ENCODE measurements at regions not wholly inside any gene's neighbourhood (a gene's known extent, or its start where the extent isn't known, plus 50 kb on each side); places are given as distances from the start of the nearest gene placed in this dataset.

DNA sequence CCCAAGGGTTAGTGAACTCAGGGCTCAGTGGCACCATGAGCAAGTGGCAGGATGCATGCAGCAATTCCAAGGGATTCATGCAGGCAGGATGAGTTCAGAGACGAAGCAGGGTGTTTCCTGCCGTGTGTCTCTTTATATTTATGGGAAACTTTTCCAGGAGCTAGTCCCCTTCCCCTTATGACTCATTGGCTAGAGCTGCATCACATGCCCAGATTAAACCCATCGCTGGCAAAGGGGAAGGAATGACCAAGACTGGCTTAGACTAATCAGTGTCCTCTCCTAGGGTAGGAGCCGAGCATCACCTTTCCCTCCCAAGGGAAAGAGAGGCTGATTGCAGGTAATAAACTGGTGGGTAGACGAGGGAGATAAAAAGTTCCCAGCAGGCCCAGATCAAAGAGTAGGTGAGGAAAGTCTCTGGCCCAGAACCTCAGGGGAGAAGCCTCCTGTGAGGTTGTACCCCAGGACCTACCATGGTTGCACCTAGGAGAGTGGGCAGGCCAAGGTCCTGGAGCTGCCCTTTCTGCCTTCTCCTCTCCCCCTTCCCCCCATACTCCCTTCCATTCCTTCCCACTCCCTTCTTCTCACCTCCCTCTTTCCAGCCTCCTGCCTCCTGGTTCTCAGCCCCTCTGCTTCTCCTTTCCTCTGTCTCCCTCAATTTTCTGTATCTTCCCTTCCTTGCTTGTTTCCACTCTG lies 67.8 kb upstream of the ITGA11 start (continued):
- TF ChIP-seq ARNTL (CRISPR knock-in tag; IDR thresholded peaks at IDR 0.05; ENCODE audit: borderline replicate concordance, low read depth) (no peak), ISL1 (CRISPR knock-in tag; IDR thresholded peaks at IDR 0.05) (no peak), ZNF8 (CRISPR knock-in tag; IDR thresholded peaks at IDR 0.05) (no peak), RARB (CRISPR knock-in tag; IDR thresholded peaks at IDR 0.05) (no peak), OSR1 (CRISPR knock-in tag; IDR thresholded peaks at IDR 0.05) (no peak), PPARA (CRISPR knock-in tag; IDR thresholded peaks at IDR 0.05; ENCODE audit: borderline replicate concordance) (no peak), TOX (CRISPR knock-in tag; IDR thresholded peaks at IDR 0.05; ENCODE audit: borderline replicate concordance) (no peak), GLIS3 (CRISPR knock-in tag; IDR thresholded peaks at IDR 0.05) (no peak), SNAI2 (CRISPR knock-in tag; IDR thresholded peaks at IDR 0.05) (no peak)
- TF ChIP-seq, protein P1, sequence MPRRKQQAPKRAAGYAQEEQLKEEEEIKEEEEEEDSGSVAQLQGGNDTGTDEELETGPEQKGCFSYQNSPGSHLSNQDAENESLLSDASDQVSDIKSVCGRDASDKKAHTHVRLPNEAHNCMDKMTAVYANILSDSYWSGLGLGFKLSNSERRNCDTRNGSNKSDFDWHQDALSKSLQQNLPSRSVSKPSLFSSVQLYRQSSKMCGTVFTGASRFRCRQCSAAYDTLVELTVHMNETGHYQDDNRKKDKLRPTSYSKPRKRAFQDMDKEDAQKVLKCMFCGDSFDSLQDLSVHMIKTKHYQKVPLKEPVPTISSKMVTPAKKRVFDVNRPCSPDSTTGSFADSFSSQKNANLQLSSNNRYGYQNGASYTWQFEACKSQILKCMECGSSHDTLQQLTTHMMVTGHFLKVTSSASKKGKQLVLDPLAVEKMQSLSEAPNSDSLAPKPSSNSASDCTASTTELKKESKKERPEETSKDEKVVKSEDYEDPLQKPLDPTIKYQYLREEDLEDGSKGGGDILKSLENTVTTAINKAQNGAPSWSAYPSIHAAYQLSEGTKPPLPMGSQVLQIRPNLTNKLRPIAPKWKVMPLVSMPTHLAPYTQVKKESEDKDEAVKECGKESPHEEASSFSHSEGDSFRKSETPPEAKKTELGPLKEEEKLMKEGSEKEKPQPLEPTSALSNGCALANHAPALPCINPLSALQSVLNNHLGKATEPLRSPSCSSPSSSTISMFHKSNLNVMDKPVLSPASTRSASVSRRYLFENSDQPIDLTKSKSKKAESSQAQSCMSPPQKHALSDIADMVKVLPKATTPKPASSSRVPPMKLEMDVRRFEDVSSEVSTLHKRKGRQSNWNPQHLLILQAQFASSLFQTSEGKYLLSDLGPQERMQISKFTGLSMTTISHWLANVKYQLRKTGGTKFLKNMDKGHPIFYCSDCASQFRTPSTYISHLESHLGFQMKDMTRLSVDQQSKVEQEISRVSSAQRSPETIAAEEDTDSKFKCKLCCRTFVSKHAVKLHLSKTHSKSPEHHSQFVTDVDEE (CRISPR knock-in tag; IDR thresholded peaks at IDR 0.05) = no peak

GRCh38 chr15:68500363-68501258 lies 68.6 kb upstream of the ITGA11 start:
- TF ChIP-seq OSR1 (CRISPR knock-in tag; IDR thresholded peaks at IDR 0.05) (no peak), TCF4 (CRISPR knock-in tag; IDR thresholded peaks at IDR 0.05; ENCODE audit: borderline replicate concordance) (no peak), BACH2 (CRISPR knock-in tag; IDR thresholded peaks at IDR 0.05; ENCODE audit: borderline replicate concordance) (no peak), TOX (CRISPR knock-in tag; IDR thresholded peaks at IDR 0.05; ENCODE audit: borderline replicate concordance) (no peak), RARB (CRISPR knock-in tag; IDR thresholded peaks at IDR 0.05) (no peak), ZFP3 (CRISPR knock-in tag; IDR thresholded peaks at IDR 0.05) (no peak), ZNF8 (CRISPR knock-in tag; IDR thresholded peaks at IDR 0.05) (no peak), GLIS3 (CRISPR knock-in tag; IDR thresholded peaks at IDR 0.05) (no peak), SNAI2 (CRISPR knock-in tag; IDR thresholded peaks at IDR 0.05) (no peak), PPARA (CRISPR knock-in tag; IDR thresholded peaks at IDR 0.05; ENCODE audit: borderline replicate concordance) (no peak), CSDC2 (CRISPR knock-in tag; IDR thresholded peaks at IDR 0.05) (no peak), CREB5 (CRISPR knock-in tag; IDR thresholded peaks at IDR 0.05; ENCODE audit: low read depth) (no peak), ZFP30 (CRISPR knock-in tag; IDR thresholded peaks at IDR 0.05) (no peak), ZC3H10 (CRISPR knock-in tag; IDR thresholded peaks at IDR 0.05) (no peak), ZNF565 (CRISPR knock-in tag; conservative IDR thresholded peaks at IDR 0.05; ENCODE audit: low read depth) (no peak)
- TF ChIP-seq, protein P1 (CRISPR knock-in tag; IDR thresholded peaks at IDR 0.05) = no peak
- TF ChIP-seq, protein P2, sequence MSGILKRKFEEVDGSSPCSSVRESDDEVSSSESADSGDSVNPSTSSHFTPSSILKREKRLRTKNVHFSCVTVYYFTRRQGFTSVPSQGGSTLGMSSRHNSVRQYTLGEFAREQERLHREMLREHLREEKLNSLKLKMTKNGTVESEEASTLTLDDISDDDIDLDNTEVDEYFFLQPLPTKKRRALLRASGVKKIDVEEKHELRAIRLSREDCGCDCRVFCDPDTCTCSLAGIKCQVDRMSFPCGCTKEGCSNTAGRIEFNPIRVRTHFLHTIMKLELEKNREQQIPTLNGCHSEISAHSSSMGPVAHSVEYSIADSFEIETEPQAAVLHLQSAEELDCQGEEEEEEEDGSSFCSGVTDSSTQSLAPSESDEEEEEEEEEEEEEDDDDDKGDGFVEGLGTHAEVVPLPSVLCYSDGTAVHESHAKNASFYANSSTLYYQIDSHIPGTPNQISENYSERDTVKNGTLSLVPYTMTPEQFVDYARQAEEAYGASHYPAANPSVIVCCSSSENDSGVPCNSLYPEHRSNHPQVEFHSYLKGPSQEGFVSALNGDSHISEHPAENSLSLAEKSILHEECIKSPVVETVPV (CRISPR knock-in tag; IDR thresholded peaks at IDR 0.05) = no peak
- TF ChIP-seq, protein P3, sequence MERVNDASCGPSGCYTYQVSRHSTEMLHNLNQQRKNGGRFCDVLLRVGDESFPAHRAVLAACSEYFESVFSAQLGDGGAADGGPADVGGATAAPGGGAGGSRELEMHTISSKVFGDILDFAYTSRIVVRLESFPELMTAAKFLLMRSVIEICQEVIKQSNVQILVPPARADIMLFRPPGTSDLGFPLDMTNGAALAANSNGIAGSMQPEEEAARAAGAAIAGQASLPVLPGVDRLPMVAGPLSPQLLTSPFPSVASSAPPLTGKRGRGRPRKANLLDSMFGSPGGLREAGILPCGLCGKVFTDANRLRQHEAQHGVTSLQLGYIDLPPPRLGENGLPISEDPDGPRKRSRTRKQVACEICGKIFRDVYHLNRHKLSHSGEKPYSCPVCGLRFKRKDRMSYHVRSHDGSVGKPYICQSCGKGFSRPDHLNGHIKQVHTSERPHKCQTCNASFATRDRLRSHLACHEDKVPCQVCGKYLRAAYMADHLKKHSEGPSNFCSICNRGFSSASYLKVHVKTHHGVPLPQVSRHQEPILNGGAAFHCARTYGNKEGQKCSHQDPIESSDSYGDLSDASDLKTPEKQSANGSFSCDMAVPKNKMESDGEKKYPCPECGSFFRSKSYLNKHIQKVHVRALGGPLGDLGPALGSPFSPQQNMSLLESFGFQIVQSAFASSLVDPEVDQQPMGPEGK (CRISPR knock-in tag; IDR thresholded peaks at IDR 0.05; ENCODE audit: borderline replicate concordance) = no peak
- ATAC-seq = no peak
